RWPE2 (cell line): ENCODE measurements at regions not wholly inside any gene's neighbourhood (a gene's known extent, or its start where the extent isn't known, plus 50 kb on each side); places are given as distances from the start of the nearest gene placed in this dataset.
A peak's percentile ranks its signal among the peaks of the same experiment; 100 is the strongest.

Experiments used
- ATAC-seq: fragments of 200-7000 bp; cut with Tn5 transposase; 3 replicates; pipeline ENCODE4 v1.9.1; 2021; ENCODE audit warnings: low read depth
- DNase-seq: peaks from one replicate; pipeline ENCODE4 v3.0.0-alpha.2; 2020; ENCODE audit warnings: low spot score
- H3K27ac ChIP-seq: fragments of 450-650 bp; 2 replicates; pipeline ENCODE4 v1.5.1; 2017; ENCODE audit warnings: mild to moderate bottlenecking; ENCODE audit not compliant: poor library complexity, severe bottlenecking
- H3K27me3 ChIP-seq: fragments of 250-450 bp; sonication (Bioruptor Pico); 2 replicates; pipeline ENCODE4 v1.5.1; 2021; ENCODE audit warnings: mild to moderate bottlenecking, moderate library complexity; ENCODE audit not compliant: insufficient read depth, poor library complexity, severe bottlenecking
- H3K36me3 ChIP-seq: fragments of 250-450 bp; sonication (Bioruptor Pico); 2 replicates; pipeline ENCODE4 v1.5.1; 2020; ENCODE audit warnings: low read depth, mild to moderate bottlenecking, moderate library complexity
- H3K4me1 ChIP-seq: fragments of 250-450 bp; sonication (Bioruptor Pico); 2 replicates; pipeline ENCODE4 v1.5.1; 2021; ENCODE audit warnings: mild to moderate bottlenecking, moderate library complexity; ENCODE audit not compliant: insufficient read depth, poor library complexity, severe bottlenecking
- H3K4me3 ChIP-seq: fragments of 250-450 bp; sonication (Bioruptor Pico); 2 replicates; pipeline ENCODE4 v1.5.1; 2021; ENCODE audit warnings: mild to moderate bottlenecking, moderate library complexity; ENCODE audit not compliant: severe bottlenecking
- H3K9me3 ChIP-seq: fragments of 250-450 bp; sonication (Bioruptor Pico); 2 replicates; pipeline ENCODE4 v1.5.1; 2021; ENCODE audit warnings: mild to moderate bottlenecking, moderate library complexity; ENCODE audit not compliant: severe bottlenecking
- TF ChIP-seq, protein P1 (sequence below): fragments of 450-650 bp; IDR thresholded peaks from one replicate; pipeline ENCODE4 v1.5.1; 2017; ENCODE audit warnings: mild to moderate bottlenecking, moderate library complexity; ENCODE audit not compliant: poor library complexity, severe bottlenecking

DNA sequence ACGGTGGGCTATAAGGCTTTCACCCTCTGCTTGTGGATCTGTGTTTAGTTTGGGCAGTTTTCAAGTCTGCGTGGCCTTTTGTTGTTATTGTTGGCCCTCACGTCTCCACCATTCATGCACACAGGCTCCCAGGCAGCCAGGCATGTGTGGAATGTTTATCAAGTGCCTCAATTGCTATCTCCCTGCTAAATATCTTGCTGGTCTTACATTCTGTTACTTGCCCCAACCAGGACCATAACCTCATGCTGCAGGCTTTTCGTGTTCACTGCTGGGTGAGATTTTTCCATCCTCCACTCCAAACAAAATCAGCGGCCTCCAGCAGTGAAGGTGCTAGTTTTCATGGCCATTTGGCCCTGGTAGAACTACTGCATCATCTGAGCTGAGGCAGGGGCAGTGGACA is 63.0 kb upstream of the DSC1 start:
- Histone ChIP-seq H3K36me3 (no peaks in the 10 kb centered on the region), H3K4me3 (no peak overlapping the region), H3K27ac (no peak overlapping the region), H3K27me3 (no peaks in the 10 kb centered on the region), H3K9me3 (no peaks in the 10 kb centered on the region), H3K4me1 (peaks cover 10% of the 10 kb centered on the region)
- TF ChIP-seq, protein P1, sequence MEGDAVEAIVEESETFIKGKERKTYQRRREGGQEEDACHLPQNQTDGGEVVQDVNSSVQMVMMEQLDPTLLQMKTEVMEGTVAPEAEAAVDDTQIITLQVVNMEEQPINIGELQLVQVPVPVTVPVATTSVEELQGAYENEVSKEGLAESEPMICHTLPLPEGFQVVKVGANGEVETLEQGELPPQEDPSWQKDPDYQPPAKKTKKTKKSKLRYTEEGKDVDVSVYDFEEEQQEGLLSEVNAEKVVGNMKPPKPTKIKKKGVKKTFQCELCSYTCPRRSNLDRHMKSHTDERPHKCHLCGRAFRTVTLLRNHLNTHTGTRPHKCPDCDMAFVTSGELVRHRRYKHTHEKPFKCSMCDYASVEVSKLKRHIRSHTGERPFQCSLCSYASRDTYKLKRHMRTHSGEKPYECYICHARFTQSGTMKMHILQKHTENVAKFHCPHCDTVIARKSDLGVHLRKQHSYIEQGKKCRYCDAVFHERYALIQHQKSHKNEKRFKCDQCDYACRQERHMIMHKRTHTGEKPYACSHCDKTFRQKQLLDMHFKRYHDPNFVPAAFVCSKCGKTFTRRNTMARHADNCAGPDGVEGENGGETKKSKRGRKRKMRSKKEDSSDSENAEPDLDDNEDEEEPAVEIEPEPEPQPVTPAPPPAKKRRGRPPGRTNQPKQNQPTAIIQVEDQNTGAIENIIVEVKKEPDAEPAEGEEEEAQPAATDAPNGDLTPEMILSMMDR = no peak
- no peak for ATAC-seq
- DNase-seq = no peak

DNA sequence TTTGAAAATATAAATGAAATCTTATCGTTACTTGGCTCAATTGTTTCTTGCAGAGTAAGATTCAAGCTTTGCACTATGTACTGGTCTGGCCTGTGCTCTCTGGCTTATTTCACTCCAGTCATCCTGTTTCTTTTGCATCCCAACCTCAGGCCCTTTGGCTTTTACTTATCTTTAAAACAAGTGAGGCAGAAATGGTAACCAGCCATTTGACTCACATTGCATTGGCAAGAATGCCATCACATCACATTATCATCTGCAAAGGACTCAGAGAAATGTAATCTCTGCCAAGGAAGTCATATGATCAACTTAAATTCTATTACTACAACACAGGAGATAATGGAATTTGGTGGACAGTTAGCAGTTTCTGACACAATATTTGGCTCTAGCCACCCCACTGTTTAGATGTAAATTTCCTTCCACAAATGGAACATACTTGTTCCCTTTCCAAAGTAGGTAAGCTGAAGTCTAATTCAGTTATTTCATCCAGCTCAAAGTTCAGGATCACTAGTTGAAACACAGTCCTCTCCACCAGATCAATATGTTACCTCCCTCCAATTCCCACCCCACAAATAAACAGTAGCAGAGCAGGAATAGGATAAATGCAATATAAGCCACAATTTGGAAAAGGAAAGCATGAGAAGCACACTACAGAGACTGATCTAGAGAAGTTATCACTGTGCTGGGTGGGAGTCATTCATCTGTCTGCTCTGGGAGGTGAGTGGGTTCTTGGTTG is 65.0 kb upstream of the DSC1 start:
- H3K27me3 ChIP-seq = no peaks in the 10 kb centered on the region
- H3K27ac ChIP-seq = no peak overlapping the region
- DNase-seq = no peak
- no peaks in the 10 kb centered on the region for H3K9me3 ChIP-seq
- peaks cover 19% of the 10 kb centered on the region for H3K4me1 ChIP-seq
- TF ChIP-seq, protein P1 = no peak
- no peak overlapping the region for H3K4me3 ChIP-seq
- no peaks in the 10 kb centered on the region for H3K36me3 ChIP-seq
- ATAC-seq = no peak

DNA sequence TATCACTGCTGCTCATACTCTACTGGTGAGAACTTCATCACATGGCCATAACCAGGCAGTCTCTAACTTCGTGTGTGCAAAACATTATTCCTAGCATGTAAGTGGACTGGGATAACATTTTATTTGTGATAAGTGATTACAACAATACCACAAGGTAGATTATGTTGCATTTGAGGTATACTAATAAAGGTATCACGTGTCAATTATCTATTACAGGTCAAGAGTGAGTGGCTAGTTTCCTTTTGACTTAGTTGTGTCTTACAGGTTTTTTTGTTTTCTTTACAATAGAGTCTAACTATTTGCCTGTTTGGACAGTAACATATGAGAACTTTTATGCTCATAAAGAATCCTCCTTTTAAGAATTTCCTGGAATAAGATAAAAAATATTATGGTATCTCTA is 67.2 kb upstream of the DSC1 start:
- Histone ChIP-seq H3K27me3 (no peaks in the 10 kb centered on the region), H3K9me3 (no peaks in the 10 kb centered on the region), H3K4me1 (peaks cover 19% of the 10 kb centered on the region), H3K36me3 (no peaks in the 10 kb centered on the region), H3K27ac (peak overlapping the region; percentile 71), H3K4me3 (no peak overlapping the region)
- ATAC-seq (no peak), DNase-seq (no peak)
- TF ChIP-seq, protein P1 = no peak

DNA sequence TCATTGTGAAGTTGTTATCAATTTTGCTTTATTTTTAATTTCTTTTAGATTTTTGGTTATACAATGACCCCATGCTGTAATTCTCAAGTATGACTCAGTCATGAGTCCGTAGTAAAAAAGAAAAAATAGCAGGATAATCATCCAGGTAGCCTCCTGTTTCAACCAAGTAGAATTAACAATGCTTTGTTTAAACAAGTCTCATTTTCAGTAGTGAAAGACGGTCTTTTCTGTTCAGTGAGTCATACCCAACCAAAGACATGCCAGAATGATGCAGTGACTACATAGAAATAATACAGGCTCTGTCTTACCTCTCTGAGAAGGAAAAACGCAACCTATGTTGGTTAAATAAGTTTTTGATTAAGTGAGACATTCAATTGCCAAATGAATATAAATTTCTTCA is 67.8 kb upstream of the DSC1 start:
- TF ChIP-seq, protein P1 = no peak
- H3K27me3 ChIP-seq = no peaks in the 10 kb centered on the region
- H3K4me1 ChIP-seq = peaks cover 19% of the 10 kb centered on the region
- peak; percentile 98 for ATAC-seq
- DNase-seq = no peak
- H3K27ac ChIP-seq = peak overlapping the region; percentile 71
- H3K36me3 ChIP-seq = no peaks in the 10 kb centered on the region
- H3K9me3 ChIP-seq = no peaks in the 10 kb centered on the region
- H3K4me3 ChIP-seq = no peak overlapping the region

DNA sequence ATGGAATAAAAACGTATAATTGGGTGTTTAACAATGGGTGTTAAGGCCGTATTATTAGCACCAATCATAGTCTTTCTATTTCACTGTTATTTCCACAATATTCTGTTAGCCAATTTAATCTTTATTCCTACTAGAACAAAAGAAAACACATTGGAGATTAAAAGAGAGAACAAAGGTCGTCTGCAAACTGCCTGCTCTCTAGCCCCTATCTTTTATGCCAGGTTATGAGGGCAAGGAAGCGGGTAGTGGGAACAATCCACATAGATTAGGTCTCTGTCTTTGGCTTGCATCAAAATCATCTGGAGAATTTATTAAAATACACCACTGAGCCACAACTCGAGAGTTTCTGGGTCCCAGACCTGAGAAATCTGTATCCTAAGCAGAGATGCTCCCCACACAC is 69.4 kb upstream of the DSC1 start:
- Histone ChIP-seq H3K4me3 (no peak overlapping the region), H3K36me3 (no peaks in the 10 kb centered on the region), H3K27me3 (no peaks in the 10 kb centered on the region), H3K4me1 (peaks cover 19% of the 10 kb centered on the region), H3K9me3 (no peaks in the 10 kb centered on the region), H3K27ac (no peak overlapping the region)
- no peak for DNase-seq
- ATAC-seq = no peak
- TF ChIP-seq, protein P1 = no peak
